B cell (primary cell): ENCODE measurements at regions not wholly inside any gene's neighbourhood (a gene's known extent, or its start where the extent isn't known, plus 50 kb on each side); places are given as distances from the start of the nearest gene placed in this dataset.

Source experiments
- ATAC-seq: fragments of 200-7000 bp; cut with Tn5 transposase; one replicate; pipeline ENCODE4 v1.10.0; 2021; ENCODE audit warnings: low read depth, mild to moderate bottlenecking, moderate number of reproducible peaks, moderate library complexity
- CTCF ChIA-PET: fragments of 350-600 bp; sonication (Branson Sonifier 250); formaldehyde crosslinking; loops from one replicate; lab custom pipeline; 2021; ENCODE audit warnings: antibody characterized with exemption, inconsistent platforms; lab: Charles Lee
- POLR2A ChIA-PET: fragments of 350-600 bp; sonication (Branson Sonifier 250); formaldehyde crosslinking; loops from one replicate; lab custom pipeline; 2021; ENCODE audit warnings: antibody characterized with exemption; lab: Charles Lee
- DNase-seq: peaks from one replicate; pipeline ENCODE4 v3.0.0; 2013
- H2AFZ ChIP-seq: 2 replicates; pipeline ENCODE4 v1.6.1; 2012; ENCODE audit warnings: mild to moderate bottlenecking, low read depth, low read length; ENCODE audit not compliant: insufficient read depth, poor library complexity, severe bottlenecking
- H3K27ac ChIP-seq, 2 donors: 1 replicate in 1 of 2; 2 replicates in 1 of 2; pipeline ENCODE4 v1.5.1; 2012 to 2013; ENCODE audit warnings: low read length in 2 of 2, mild to moderate bottlenecking in 2 of 2, moderate library complexity in 1 of 2
- H3K27me3 ChIP-seq, 4 experiments: fragments of 200-600 bp in 1 of 4; sonication (generic) in 1 of 4; replicated peaks in 1 of 4; 1 replicate in 2 of 4; 2 replicates in 2 of 4; pipeline versions ENCODE4 v1.6.1 to v1.7.0; 2013 to 2016; ENCODE audit warnings: low read length in 3 of 4, mild to moderate bottlenecking in 2 of 4, mixed read lengths in 1 of 4, moderate library complexity in 1 of 4; ENCODE audit not compliant: insufficient read depth in 4 of 4, control insufficient read depth in 3 of 4; ENCODE audit errors: control extremely low read depth in 1 of 4
- H3K36me3 ChIP-seq, 2 experiments: replicated peaks in 1 of 2; 1 replicate in 1 of 2; 2 replicates in 1 of 2; pipeline versions ENCODE4 v1.6.1 to v1.7.1; 2013; ENCODE audit warnings: low read length in 1 of 2; ENCODE audit not compliant: insufficient read depth in 2 of 2, control insufficient read depth in 1 of 2; ENCODE audit errors: control extremely low read depth in 1 of 2, extremely low read depth in 1 of 2
- H3K4me1 ChIP-seq, 2 donors: fragments of 200-600 bp in 1 of 2; sonication (generic) in 1 of 2; 1 replicate in 1 of 2; 2 replicates in 1 of 2; pipeline versions ENCODE4 v1.5.1 to v1.6.1; 2013 to 2017; ENCODE audit warnings: low read length in 2 of 2; ENCODE audit not compliant: control insufficient read depth in 2 of 2, insufficient read depth in 2 of 2
- H3K4me2 ChIP-seq: replicated peaks from 2 replicates; pipeline ENCODE3; 2012; ENCODE audit warnings: mild to moderate bottlenecking, low read depth, low read length; ENCODE audit not compliant: poor library complexity, severe bottlenecking
- H3K4me3 ChIP-seq, 5 experiments: fragments of 200-600 bp in 1 of 5; sonication (generic) in 1 of 5; 1 replicate in 3 of 5; 2 replicates in 2 of 5; pipeline versions ENCODE4 v1.5.1 to v1.7.0; 2011 to 2016; ENCODE audit warnings: low read length in 4 of 5, mild to moderate bottlenecking in 4 of 5, low read depth in 2 of 5, control low read depth in 1 of 5, moderate library complexity in 1 of 5; ENCODE audit not compliant: insufficient read depth in 1 of 5; ENCODE audit errors: control extremely low read depth in 1 of 5, extremely low read depth in 1 of 5
- H3K79me2 ChIP-seq: fragments of 200-600 bp; sonication (generic); one replicate; pipeline ENCODE4 v1.6.0; 2016; ENCODE audit warnings: low read length; ENCODE audit not compliant: control insufficient read depth, insufficient read depth
- H3K9ac ChIP-seq: fragments of 200-600 bp; sonication (generic); 2 replicates; pipeline ENCODE4 v1.6.1; 2017; ENCODE audit warnings: mild to moderate bottlenecking, low read length, moderate library complexity
- H3K9me3 ChIP-seq, 3 donors: one replicate each; pipeline versions ENCODE4 v1.6.1 to v1.7.1; 2013; ENCODE audit warnings: low read length in 2 of 3; ENCODE audit not compliant: control insufficient read depth in 2 of 3, insufficient read depth in 1 of 3; ENCODE audit errors: control extremely low read depth in 1 of 3
- H4K20me1 ChIP-seq: 2 replicates; pipeline ENCODE4 v1.6.0; 2012; ENCODE audit warnings: mild to moderate bottlenecking, low read length; ENCODE audit not compliant: insufficient read depth, control insufficient read depth, poor library complexity, severe bottlenecking
- H3K27ac Mint-ChIP-seq: one replicate; pipeline ENCODE4 v1.8.0; 2021; ENCODE audit warnings: mixed read lengths
- H3K27me3 Mint-ChIP-seq: one replicate; pipeline ENCODE4 v1.8.0; 2021; ENCODE audit warnings: mixed read lengths
- H3K4me1 Mint-ChIP-seq: one replicate; pipeline ENCODE4 v1.8.0; 2021; ENCODE audit warnings: mixed read lengths
- H3K4me3 Mint-ChIP-seq: one replicate; pipeline ENCODE4 v1.8.0; 2021; ENCODE audit warnings: mixed read lengths
- H3K9me3 Mint-ChIP-seq: one replicate; pipeline ENCODE4 v1.8.0; 2022; ENCODE audit warnings: mixed read lengths; ENCODE audit not compliant: insufficient read depth
- EZH2 ChIP-seq: IDR thresholded peaks from 2 replicates; pipeline ENCODE4 v1.6.1; 2012; ENCODE audit warnings: borderline replicate concordance, low read depth, mild to moderate bottlenecking, moderate library complexity, low read length; ENCODE audit not compliant: insufficient read depth, poor library complexity, severe bottlenecking
- WGBS: methylation state at CpG from one replicate; pipeline ENCODE4 v1.1.5; 2013; ENCODE audit warnings: missing lambda C conversion rate; ENCODE audit not compliant: insufficient coverage; 5-methylcytosine and 5-hydroxymethylcytosine counted together
- intact Hi-C: fragments of 100-400 bp; cut with micrococcal nuclease; formaldehyde crosslinking; loops from one replicate; pipeline ENCODE4 v1.10.0; 2022
- TF ChIP-seq, protein P1 (sequence below): fragments of 200-600 bp; IDR thresholded peaks from one replicate; pipeline ENCODE4 v1.8.0; 2022; ENCODE audit warnings: antibody characterized with exemption, mild to moderate bottlenecking

DNA sequence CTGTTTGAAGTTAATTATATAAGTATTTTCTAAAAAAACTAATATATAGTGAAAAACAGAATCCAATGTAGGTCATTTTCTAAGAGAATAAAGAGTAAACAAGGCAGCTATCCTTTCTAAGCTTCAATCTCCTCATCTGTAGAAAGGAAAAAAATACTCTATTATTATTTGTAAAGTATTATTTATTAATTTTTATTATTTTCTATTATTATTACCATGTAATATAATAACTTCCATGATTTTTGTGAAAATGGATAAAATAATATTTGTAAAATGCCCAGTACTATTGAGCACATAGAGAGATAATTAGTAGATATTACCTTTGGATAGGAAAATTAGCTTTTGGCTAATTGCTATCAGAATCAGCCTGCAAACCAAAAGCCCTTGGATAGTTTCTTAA is 684.4 kb downstream of the MTRR start:
- TF ChIP-seq, protein P1, sequence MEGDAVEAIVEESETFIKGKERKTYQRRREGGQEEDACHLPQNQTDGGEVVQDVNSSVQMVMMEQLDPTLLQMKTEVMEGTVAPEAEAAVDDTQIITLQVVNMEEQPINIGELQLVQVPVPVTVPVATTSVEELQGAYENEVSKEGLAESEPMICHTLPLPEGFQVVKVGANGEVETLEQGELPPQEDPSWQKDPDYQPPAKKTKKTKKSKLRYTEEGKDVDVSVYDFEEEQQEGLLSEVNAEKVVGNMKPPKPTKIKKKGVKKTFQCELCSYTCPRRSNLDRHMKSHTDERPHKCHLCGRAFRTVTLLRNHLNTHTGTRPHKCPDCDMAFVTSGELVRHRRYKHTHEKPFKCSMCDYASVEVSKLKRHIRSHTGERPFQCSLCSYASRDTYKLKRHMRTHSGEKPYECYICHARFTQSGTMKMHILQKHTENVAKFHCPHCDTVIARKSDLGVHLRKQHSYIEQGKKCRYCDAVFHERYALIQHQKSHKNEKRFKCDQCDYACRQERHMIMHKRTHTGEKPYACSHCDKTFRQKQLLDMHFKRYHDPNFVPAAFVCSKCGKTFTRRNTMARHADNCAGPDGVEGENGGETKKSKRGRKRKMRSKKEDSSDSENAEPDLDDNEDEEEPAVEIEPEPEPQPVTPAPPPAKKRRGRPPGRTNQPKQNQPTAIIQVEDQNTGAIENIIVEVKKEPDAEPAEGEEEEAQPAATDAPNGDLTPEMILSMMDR, result no peak
- TF ChIP-seq EZH2, result no peak
- ChIA-PET POLR2A (no interaction called here), CTCF (no interaction called here)
- ATAC-seq (no peak), DNase-seq (no peak)
- intact Hi-C loops, result no loop called here
- peaks cover 0 to 6% (median 2%) of the 10 kb centered on the region in 3 donors for H3K9me3 ChIP-seq
- H3K27ac ChIP-seq, result no peak overlapping the region
- H3K36me3 ChIP-seq, result no peaks in the 10 kb centered on the region
- no peak overlapping the region for H2AFZ ChIP-seq
- H3K4me2 ChIP-seq, result no peak overlapping the region
- no peaks in the 10 kb centered on the region for H3K4me1 ChIP-seq
- H3K4me3 Mint-ChIP-seq, result no peak overlapping the region
- no peak overlapping the region for H3K27ac Mint-ChIP-seq
- H3K9me3 Mint-ChIP-seq, result peaks cover 10% of the 10 kb centered on the region
- no peak overlapping the region for H3K9ac ChIP-seq
- H3K79me2 ChIP-seq, result no peaks in the 10 kb centered on the region
- no peak overlapping the region for H3K4me3 ChIP-seq
- H4K20me1 ChIP-seq, result no peaks in the 10 kb centered on the region
- H3K27me3 ChIP-seq, result no peaks in the 10 kb centered on the region
- H3K4me1 Mint-ChIP-seq, result no peaks in the 10 kb centered on the region
- H3K27me3 Mint-ChIP-seq, result no peaks in the 10 kb centered on the region

DNA sequence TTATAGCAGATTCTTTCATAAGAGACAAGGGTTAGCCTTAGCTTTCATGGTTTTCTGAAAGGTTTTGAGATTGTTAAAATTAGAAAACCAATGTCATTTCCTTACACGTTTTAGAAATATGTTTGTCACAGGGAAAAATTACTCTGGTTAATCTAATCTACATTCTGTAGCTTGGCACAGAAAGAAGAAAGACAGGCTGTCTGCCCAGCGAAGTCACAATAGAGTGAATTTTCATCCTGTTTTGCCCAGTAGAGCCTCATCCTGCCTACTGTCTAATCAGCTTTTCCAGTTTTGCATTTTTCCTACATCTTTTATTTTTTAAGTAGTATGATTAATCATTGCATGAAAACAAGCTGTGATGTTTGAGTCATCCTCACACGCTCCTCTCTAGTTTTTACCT is 688.8 kb downstream of the MTRR start:
- H3K27me3 ChIP-seq, result no peaks in the 10 kb centered on the region
- no peak for DNase-seq
- no peak overlapping the region for H3K4me3 Mint-ChIP-seq
- POLR2A ChIA-PET, result no interaction called here
- H3K27me3 Mint-ChIP-seq, result no peaks in the 10 kb centered on the region
- peaks cover 10% of the 10 kb centered on the region for H3K9me3 Mint-ChIP-seq
- H3K79me2 ChIP-seq, result no peaks in the 10 kb centered on the region
- no peak for ATAC-seq
- intact Hi-C loops, result no loop called here
- H3K4me1 Mint-ChIP-seq, result no peaks in the 10 kb centered on the region
- H3K27ac ChIP-seq, result no peak overlapping the region
- no peaks in the 10 kb centered on the region for H4K20me1 ChIP-seq
- H2AFZ ChIP-seq, result no peak overlapping the region
- peaks cover 0 to 6% (median 2%) of the 10 kb centered on the region in 3 donors for H3K9me3 ChIP-seq
- H3K4me2 ChIP-seq, result no peak overlapping the region
- no peak overlapping the region for H3K27ac Mint-ChIP-seq
- CTCF ChIA-PET, result no interaction called here
- no peak overlapping the region for H3K4me3 ChIP-seq
- no peaks in the 10 kb centered on the region for H3K4me1 ChIP-seq
- 50% methylated on average over 1 of the region's 3 CpGs for WGBS
- H3K9ac ChIP-seq, result no peak overlapping the region
- no peak for TF ChIP-seq EZH2
- TF ChIP-seq, protein P1, result no peak
- H3K36me3 ChIP-seq, result no peaks in the 10 kb centered on the region
